ENCODE measurements at regions not wholly inside any gene's neighbourhood (a gene's known extent, or its start where the extent isn't known, plus 50 kb on each side); places are given as distances from the start of the nearest gene placed in this dataset.
"Not testable (repeated sequence)": the region's sequence is repeated elsewhere in the genome, so short reads cannot be mapped to it uniquely, and the experiment has no call there.

DNA sequence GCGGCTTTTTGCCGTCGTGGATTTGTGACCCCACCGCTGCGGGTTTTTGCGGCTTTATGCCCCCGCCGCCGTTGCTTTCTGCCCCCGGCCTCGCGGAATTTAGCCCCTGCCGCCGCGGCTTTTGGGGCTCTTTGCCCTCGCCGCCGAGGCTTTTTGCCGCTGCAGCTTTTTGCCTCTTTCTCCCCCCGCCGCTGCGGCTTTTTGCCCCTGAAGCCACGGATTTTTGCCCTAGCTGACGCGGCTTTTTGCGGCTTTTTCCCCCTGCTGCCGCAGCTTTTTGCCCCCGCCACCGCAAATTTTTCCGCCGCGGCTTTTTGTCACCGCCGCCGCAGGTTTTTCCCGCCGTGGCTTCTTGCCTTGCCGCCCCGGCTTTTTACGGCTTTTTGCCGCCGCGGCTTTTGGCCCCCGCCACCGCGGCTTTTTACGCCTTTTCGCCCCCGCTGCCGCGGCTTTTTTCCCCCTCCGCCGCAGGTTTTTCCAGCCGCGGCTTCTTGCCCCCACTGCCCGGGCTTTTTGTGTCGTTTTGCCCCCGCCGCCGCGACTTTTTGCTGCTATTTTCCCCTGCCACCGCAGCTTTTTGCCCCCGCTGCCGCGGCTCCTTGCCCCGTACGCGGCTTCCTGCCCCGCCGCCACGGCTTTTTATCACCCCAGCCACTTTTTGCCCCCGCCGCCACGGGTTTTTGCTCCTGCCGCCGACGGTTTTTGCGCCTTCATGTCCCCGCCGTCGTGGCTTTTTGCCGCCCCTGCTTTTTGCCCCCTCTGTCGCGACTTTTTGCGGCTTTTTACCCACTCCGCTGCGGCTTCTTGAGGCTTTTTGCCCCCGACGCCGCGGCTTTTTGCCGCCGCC is 3933.6 kb downstream of the SRGAP2C start:
- TF ChIP-seq, protein P1, sequence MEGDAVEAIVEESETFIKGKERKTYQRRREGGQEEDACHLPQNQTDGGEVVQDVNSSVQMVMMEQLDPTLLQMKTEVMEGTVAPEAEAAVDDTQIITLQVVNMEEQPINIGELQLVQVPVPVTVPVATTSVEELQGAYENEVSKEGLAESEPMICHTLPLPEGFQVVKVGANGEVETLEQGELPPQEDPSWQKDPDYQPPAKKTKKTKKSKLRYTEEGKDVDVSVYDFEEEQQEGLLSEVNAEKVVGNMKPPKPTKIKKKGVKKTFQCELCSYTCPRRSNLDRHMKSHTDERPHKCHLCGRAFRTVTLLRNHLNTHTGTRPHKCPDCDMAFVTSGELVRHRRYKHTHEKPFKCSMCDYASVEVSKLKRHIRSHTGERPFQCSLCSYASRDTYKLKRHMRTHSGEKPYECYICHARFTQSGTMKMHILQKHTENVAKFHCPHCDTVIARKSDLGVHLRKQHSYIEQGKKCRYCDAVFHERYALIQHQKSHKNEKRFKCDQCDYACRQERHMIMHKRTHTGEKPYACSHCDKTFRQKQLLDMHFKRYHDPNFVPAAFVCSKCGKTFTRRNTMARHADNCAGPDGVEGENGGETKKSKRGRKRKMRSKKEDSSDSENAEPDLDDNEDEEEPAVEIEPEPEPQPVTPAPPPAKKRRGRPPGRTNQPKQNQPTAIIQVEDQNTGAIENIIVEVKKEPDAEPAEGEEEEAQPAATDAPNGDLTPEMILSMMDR (IDR thresholded peaks at IDR 0.05): no peak
- no peak overlapping the region for H3K27ac Mint-ChIP-seq (ENCODE audit: unreplicated experiment)
- H3K9me3 Mint-ChIP-seq (ENCODE audit: unreplicated experiment): peaks cover 17% of the 10 kb centered on the region
- peak; percentile 83 for DNase-seq (ENCODE audit: extremely low spot score, unreplicated experiment)
- no peaks in the 10 kb centered on the region for H3K4me1 Mint-ChIP-seq (ENCODE audit: unreplicated experiment)
- H3K27me3 Mint-ChIP-seq (ENCODE audit: unreplicated experiment): no peaks in the 10 kb centered on the region
- H3K36me3 Mint-ChIP-seq (ENCODE audit: unreplicated experiment): peaks cover 3% of the 10 kb centered on the region
- no peak overlapping the region for H3K4me3 Mint-ChIP-seq (ENCODE audit: unreplicated experiment)

DNA sequence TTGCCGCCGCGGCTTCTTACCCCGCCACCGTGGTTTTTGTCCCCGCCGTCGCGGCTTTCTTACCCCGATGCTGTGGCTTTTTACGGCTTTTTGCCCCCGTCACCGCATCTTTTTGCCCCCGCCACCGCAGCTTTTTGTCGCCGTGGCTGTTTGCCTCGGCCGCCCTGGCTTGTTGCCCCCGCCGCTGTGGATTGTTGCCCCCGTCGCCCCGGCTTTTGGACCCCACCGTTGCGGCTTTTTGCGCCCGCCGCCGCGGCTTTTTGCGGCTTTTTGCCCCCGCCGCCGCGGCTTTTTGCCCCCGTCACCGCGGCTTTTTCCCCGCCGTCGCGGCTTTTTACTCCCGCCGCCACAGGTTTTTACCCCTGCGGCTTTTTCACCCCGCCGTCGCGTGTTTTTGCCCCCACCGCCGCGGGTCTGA is 3934.3 kb downstream of the SRGAP2C start:
- TF ChIP-seq, protein P1 (IDR thresholded peaks at IDR 0.05): no peak
- peaks cover 20% of the 10 kb centered on the region for H3K9me3 Mint-ChIP-seq (ENCODE audit: unreplicated experiment)
- no peak overlapping the region for H3K4me3 Mint-ChIP-seq (ENCODE audit: unreplicated experiment)
- no peaks in the 10 kb centered on the region for H3K4me1 Mint-ChIP-seq (ENCODE audit: unreplicated experiment)
- DNase-seq (ENCODE audit: extremely low spot score, unreplicated experiment): no peak
- H3K27me3 Mint-ChIP-seq (ENCODE audit: unreplicated experiment): no peaks in the 10 kb centered on the region
- H3K27ac Mint-ChIP-seq (ENCODE audit: unreplicated experiment): no peak overlapping the region
- peaks cover 3% of the 10 kb centered on the region for H3K36me3 Mint-ChIP-seq (ENCODE audit: unreplicated experiment)

DNA sequence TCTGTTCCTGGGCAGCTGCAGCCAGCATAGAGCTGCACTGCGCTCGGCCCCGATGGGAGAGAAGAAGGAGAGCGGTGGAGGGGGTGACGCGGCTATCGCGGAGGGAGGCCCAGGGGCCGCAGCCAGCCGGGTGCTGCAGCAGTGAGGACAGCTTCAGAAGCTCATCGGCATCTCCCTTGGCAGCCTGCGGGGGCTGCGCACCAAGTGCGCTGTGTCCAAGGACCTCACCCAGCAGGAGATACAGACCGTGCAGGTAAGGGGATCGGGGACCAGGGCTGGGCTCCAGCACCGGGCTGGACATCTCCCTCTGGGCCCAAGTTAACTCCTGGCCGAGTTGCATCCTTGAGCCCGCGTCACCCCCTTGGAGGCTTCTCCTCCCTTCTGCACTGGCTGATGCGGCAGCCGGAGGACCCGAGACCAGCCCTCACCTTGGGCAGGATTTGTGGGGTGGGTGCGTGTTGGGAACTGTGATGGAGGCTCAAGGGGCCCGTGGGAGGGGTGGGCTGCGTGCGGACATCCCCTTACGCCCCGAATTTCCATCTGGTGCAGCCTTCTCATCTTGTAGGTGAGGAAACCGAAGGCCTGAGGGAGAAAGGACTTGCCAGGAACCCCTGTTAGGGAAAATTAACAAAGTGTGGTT is 3934.9 kb downstream of the SRGAP2C start:
- H3K36me3 Mint-ChIP-seq (ENCODE audit: unreplicated experiment); H3K27me3 Mint-ChIP-seq (ENCODE audit: unreplicated experiment); DNase-seq (ENCODE audit: extremely low spot score, unreplicated experiment); H3K27ac Mint-ChIP-seq (ENCODE audit: unreplicated experiment); H3K4me1 Mint-ChIP-seq (ENCODE audit: unreplicated experiment); H3K4me3 Mint-ChIP-seq (ENCODE audit: unreplicated experiment): not testable (repeated sequence)
- peaks cover 25% of the 10 kb centered on the region for H3K9me3 Mint-ChIP-seq (ENCODE audit: unreplicated experiment)

DNA sequence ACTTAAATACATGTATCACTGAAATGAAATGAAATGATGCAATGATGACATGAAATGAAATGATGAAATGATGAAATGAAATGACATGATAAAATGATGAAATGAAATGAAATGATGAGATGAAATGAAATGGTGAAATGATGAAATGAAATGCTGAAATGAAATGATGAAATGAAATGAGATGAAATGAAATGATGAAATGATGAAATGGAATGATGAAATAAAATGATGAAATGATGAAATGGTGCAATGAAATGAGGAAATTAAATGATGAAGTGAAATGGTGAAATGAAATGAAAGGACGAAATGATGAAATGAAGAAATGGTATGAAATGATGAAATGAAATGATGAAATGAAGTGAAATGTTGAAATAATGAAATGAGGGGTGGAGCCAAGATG is 3937.8 kb downstream of the SRGAP2C start:
- not testable (repeated sequence) for H3K36me3 Mint-ChIP-seq (ENCODE audit: unreplicated experiment); H3K27ac Mint-ChIP-seq (ENCODE audit: unreplicated experiment); H3K4me1 Mint-ChIP-seq (ENCODE audit: unreplicated experiment); H3K27me3 Mint-ChIP-seq (ENCODE audit: unreplicated experiment); H3K4me3 Mint-ChIP-seq (ENCODE audit: unreplicated experiment); DNase-seq (ENCODE audit: extremely low spot score, unreplicated experiment)
- H3K9me3 Mint-ChIP-seq (ENCODE audit: unreplicated experiment): peaks cover 28% of the 10 kb centered on the region

All from osteocyte (in vitro differentiated cells).